OCI-LY1 (cell line): ENCODE measurements at regions not wholly inside any gene's neighbourhood (a gene's known extent, or its start where the extent isn't known, plus 50 kb on each side); places are given as distances from the start of the nearest gene placed in this dataset.

Experiments used
- H2AFZ ChIP-seq: fragments of 200-600 bp; sonication (generic), shearing (Covaris generic); 2 replicates; pipeline ENCODE4 v1.6.0; 2014; ENCODE audit warnings: antibody characterized with exemption, mild to moderate bottlenecking, low read length
- H3F3A ChIP-seq: fragments of 200-600 bp; sonication (generic), shearing (Covaris generic); 2 replicates; pipeline ENCODE4 v1.6.0; 2014; ENCODE audit warnings: mild to moderate bottlenecking, antibody characterized with exemption, low read length, moderate library complexity; ENCODE audit not compliant: insufficient read depth
- H3K27ac ChIP-seq: fragments of 200-600 bp; sonication (generic); 2 replicates; pipeline ENCODE4 v1.5.1; 2014; ENCODE audit warnings: low read length, mixed run types, mild to moderate bottlenecking, low read depth; ENCODE audit not compliant: poor library complexity, severe bottlenecking
- H3K27me3 ChIP-seq: fragments of 200-600 bp; sonication (generic); 2 replicates; pipeline ENCODE4 v1.6.0; 2014; ENCODE audit warnings: antibody characterized with exemption, mild to moderate bottlenecking, low read length, moderate library complexity; ENCODE audit not compliant: insufficient read depth
- H3K36me3 ChIP-seq: fragments of 200-600 bp; sonication (generic); 2 replicates; pipeline ENCODE4 v1.6.1; 2014; ENCODE audit warnings: mild to moderate bottlenecking, antibody characterized with exemption, low read length, moderate library complexity, mixed read lengths; ENCODE audit not compliant: insufficient read depth
- H3K4me1 ChIP-seq: fragments of 200-600 bp; sonication (generic); 2 replicates; pipeline ENCODE4 v1.5.1; 2014; ENCODE audit warnings: mild to moderate bottlenecking, low read length, moderate library complexity; ENCODE audit not compliant: insufficient read depth, severe bottlenecking
- H3K4me2 ChIP-seq: fragments of 200-600 bp; sonication (generic), shearing (Covaris generic); 2 replicates; pipeline ENCODE4 v1.6.1; 2014; ENCODE audit warnings: low read length
- H3K4me3 ChIP-seq: fragments of 200-600 bp; sonication (generic); 2 replicates; pipeline ENCODE4 v1.5.1; 2014; ENCODE audit warnings: low read length, low read depth, mild to moderate bottlenecking, mixed read lengths; ENCODE audit not compliant: poor library complexity, severe bottlenecking
- H3K79me2 ChIP-seq: fragments of 200-600 bp; shearing (Covaris generic); 2 replicates; pipeline ENCODE4 v1.6.1; 2016; ENCODE audit warnings: mixed run types, low read length, mixed read lengths; ENCODE audit not compliant: insufficient read depth
- H3K9ac ChIP-seq: fragments of 200-600 bp; sonication (generic), shearing (Covaris generic); 2 replicates; pipeline ENCODE4 v1.6.1; 2014; ENCODE audit warnings: mild to moderate bottlenecking, low read length, mixed read lengths
- H3K9me2 ChIP-seq: fragments of 200-600 bp; sonication (generic), shearing (Covaris generic); 2 replicates; pipeline ENCODE4 v1.6.1; 2014; ENCODE audit warnings: low read depth, mild to moderate bottlenecking, low read length, mixed read lengths
- H3K9me3 ChIP-seq: fragments of 200-600 bp; shearing (Covaris generic); 2 replicates; pipeline ENCODE4 v1.6.1; 2014; ENCODE audit warnings: low read length, mixed read lengths
- H4K20me1 ChIP-seq: fragments of 200-600 bp; sonication (generic), shearing (Covaris generic); 2 replicates; pipeline ENCODE4 v1.6.0; 2016; ENCODE audit warnings: mild to moderate bottlenecking, low read length; ENCODE audit not compliant: insufficient read depth
- EZH2 ChIP-seq: fragments of 200-600 bp; sonication (generic), shearing (Covaris generic); IDR thresholded peaks from 2 replicates; pipeline ENCODE4 v1.8.0; 2017; ENCODE audit warnings: borderline replicate concordance, mixed run types, mild to moderate bottlenecking, antibody characterized with exemption, low read length, moderate library complexity, mixed read lengths
- TF ChIP-seq, protein P1 (sequence below): fragments of 200-600 bp; sonication (generic), shearing (Covaris generic); IDR thresholded peaks from 2 replicates; pipeline ENCODE4 v1.5.1; 2017; ENCODE audit warnings: mild to moderate bottlenecking, antibody characterized with exemption, low read length, moderate library complexity, mixed read lengths

DNA sequence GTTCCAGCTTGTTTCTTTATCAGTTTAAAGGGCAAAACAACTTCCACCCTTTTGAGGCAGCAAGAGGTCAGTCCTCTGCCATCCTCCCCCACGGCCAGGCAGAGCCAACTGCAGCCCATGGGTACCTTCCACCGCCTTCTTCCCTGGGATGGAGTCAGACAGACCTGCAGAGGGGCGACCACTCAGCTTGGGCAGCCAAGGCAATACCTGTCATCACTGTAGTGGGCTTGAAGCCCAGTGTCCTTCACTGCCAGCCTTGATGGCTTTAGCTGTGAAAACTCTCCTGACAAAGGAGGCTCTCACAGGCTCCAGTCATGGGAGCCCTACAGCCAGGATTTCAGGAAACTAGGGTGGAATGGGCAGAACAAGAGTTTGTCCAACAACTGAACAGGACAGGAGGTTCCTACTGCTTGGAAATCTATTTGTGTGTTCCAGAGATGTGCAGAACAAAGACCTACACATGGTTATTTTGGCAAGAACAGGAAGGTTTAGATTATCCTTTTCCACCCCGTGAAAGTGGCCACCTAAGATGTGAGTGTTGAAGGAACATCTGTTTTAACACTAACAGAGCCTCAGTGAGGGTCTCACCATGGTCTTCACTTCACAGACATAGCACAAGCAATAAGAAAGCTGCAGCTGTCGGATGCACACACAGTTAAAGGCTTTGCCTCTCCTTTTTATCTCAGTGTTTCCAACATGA lies 93.9 kb upstream of the RMDN2 start:
- Histone ChIP-seq H3F3A (no peaks in the 10 kb centered on the region), H3K4me1 (no peaks in the 10 kb centered on the region), H3K4me3 (no peak overlapping the region), H3K9me3 (no peaks in the 10 kb centered on the region), H2AFZ (no peak overlapping the region), H3K36me3 (no peaks in the 10 kb centered on the region), H3K79me2 (no peaks in the 10 kb centered on the region), H3K9me2 (no peaks in the 10 kb centered on the region), H4K20me1 (no peaks in the 10 kb centered on the region), H3K27ac (no peak overlapping the region), H3K27me3 (no peaks in the 10 kb centered on the region), H3K4me2 (no peak overlapping the region), H3K9ac (no peak overlapping the region)
- TF ChIP-seq, protein P1, sequence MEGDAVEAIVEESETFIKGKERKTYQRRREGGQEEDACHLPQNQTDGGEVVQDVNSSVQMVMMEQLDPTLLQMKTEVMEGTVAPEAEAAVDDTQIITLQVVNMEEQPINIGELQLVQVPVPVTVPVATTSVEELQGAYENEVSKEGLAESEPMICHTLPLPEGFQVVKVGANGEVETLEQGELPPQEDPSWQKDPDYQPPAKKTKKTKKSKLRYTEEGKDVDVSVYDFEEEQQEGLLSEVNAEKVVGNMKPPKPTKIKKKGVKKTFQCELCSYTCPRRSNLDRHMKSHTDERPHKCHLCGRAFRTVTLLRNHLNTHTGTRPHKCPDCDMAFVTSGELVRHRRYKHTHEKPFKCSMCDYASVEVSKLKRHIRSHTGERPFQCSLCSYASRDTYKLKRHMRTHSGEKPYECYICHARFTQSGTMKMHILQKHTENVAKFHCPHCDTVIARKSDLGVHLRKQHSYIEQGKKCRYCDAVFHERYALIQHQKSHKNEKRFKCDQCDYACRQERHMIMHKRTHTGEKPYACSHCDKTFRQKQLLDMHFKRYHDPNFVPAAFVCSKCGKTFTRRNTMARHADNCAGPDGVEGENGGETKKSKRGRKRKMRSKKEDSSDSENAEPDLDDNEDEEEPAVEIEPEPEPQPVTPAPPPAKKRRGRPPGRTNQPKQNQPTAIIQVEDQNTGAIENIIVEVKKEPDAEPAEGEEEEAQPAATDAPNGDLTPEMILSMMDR, result no peak
- no peak for TF ChIP-seq EZH2

DNA sequence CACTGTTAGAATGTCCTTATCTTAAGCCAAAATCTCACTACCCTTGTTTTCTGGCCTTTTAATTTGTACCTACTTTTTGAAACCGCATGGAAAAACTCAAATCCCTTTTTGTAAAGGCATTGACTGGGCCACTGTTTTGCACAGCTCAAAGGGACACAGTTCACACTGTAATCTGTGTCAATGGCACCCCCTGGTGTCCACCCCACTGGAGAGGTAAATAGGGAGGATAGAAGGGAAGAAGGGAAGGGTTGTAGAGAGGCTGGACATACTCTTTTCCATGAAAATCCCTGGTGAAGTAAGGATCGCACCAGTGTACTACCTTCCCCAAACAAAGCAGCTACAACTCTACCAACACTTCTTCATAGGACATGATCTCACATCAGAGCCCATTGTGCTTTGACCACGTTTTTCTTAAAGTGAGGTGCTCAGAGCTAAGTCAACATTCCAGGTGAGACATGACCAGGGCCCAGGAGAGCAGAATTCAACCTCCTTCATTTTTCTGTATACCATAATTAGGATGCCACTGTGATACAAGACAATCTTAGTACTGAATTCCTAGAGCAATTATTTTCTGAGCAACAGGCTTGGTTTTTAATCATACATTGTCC lies 92.4 kb upstream of the RMDN2 start:
- Histone ChIP-seq H3K4me2 (no peak overlapping the region), H3K79me2 (no peaks in the 10 kb centered on the region), H2AFZ (no peak overlapping the region), H3K9ac (no peak overlapping the region), H3K9me3 (no peaks in the 10 kb centered on the region), H3K27me3 (no peaks in the 10 kb centered on the region), H3K27ac (no peak overlapping the region), H3K4me3 (no peak overlapping the region), H3K9me2 (no peaks in the 10 kb centered on the region), H3K4me1 (no peaks in the 10 kb centered on the region), H3K36me3 (no peaks in the 10 kb centered on the region), H4K20me1 (no peaks in the 10 kb centered on the region), H3F3A (no peaks in the 10 kb centered on the region)
- TF ChIP-seq EZH2, result no peak
- TF ChIP-seq, protein P1, result peak; percentile 79

DNA sequence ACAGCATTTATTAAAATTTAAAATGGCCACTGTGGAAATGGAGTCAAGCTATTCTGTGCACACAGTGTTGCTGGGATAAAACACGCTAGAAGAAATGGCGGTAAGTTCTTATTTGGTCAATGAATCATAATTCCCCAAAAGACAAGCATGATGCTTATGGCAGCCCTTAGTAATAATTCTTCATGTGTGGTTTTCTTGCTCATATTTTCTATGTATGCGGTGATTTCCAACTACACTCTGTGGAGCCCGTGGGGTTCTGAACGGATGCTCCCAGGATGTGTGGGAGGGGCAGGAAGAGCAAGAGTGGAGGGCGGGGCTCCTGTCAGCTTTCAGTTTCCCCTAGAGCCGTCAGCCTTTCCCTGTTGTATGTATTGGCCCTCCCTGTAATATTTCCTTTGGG lies 91.7 kb upstream of the RMDN2 start:
- H3K36me3 ChIP-seq, result no peaks in the 10 kb centered on the region
- H3K4me3 ChIP-seq, result no peak overlapping the region
- H3K4me1 ChIP-seq, result no peaks in the 10 kb centered on the region
- H3K27ac ChIP-seq, result no peak overlapping the region
- H3F3A ChIP-seq, result no peaks in the 10 kb centered on the region
- H3K9me2 ChIP-seq, result no peaks in the 10 kb centered on the region
- no peaks in the 10 kb centered on the region for H3K79me2 ChIP-seq
- no peaks in the 10 kb centered on the region for H3K9me3 ChIP-seq
- no peak overlapping the region for H2AFZ ChIP-seq
- TF ChIP-seq, protein P1, result no peak
- H3K27me3 ChIP-seq, result no peaks in the 10 kb centered on the region
- H3K9ac ChIP-seq, result no peak overlapping the region
- H4K20me1 ChIP-seq, result no peaks in the 10 kb centered on the region
- H3K4me2 ChIP-seq, result no peak overlapping the region
